RPMI7951 (cell line): ENCODE measurements at regions not wholly inside any gene's neighbourhood (a gene's known extent, or its start where the extent isn't known, plus 50 kb on each side); places are given as distances from the start of the nearest gene placed in this dataset.

Experiments used
- DNase-seq: peaks from one replicate; pipeline ENCODE4 v3.0.0-alpha.2; 2012; ENCODE audit warnings: low read depth

- DNase-seq: no peak
These were observed 142.3 kb upstream of the NT5C1B start for GRCh38 chr2:18731666-18732065.

GRCh38 chr2:18724371-18725145 is 135.2 kb upstream of the NT5C1B start:
- DNase-seq: peak; percentile 30

- no peak for DNase-seq
These were observed 133.8 kb upstream of the NT5C1B start for GRCh38 chr2:18723219-18723618.

GRCh38 chr2:18722101-18722500 is 132.7 kb upstream of the NT5C1B start:
- no peak for DNase-seq

GRCh38 chr2:18721038-18721922 is 131.9 kb upstream of the NT5C1B start:
- DNase-seq: peak; percentile 48

GRCh38 chr2:18719978-18720775 is 130.8 kb upstream of the NT5C1B start:
- peak; percentile 97 for DNase-seq

- DNase-seq: no peak
These were observed 118.9 kb upstream of the NT5C1B start for GRCh38 chr2:18708203-18708715.

GRCh38 chr2:18706001-18706400 is 116.6 kb upstream of the NT5C1B start:
- DNase-seq: no peak

GRCh38 chr2:18704276-18704675 is 114.9 kb upstream of the NT5C1B start:
- no peak for DNase-seq

GRCh38 chr2:18703555-18703954 is 114.2 kb upstream of the NT5C1B start:
- no peak for DNase-seq

- peak; percentile 69 for DNase-seq
These were observed 112.6 kb upstream of the NT5C1B start for GRCh38 chr2:18701981-18702380.

GRCh38 chr2:18701546-18701945 is 112.2 kb upstream of the NT5C1B start:
- DNase-seq: no peak

GRCh38 chr2:18690342-18690741 is 101.0 kb upstream of the NT5C1B start:
- no peak for DNase-seq

- peak; percentile 26 for DNase-seq
These were observed 95.1 kb upstream of the NT5C1B start for GRCh38 chr2:18684206-18685038.

- no peak for DNase-seq
These were observed 93.3 kb upstream of the NT5C1B start for GRCh38 chr2:18682681-18683080.

GRCh38 chr2:18677280-18677679 is 87.9 kb upstream of the NT5C1B start:
- DNase-seq: no peak

- DNase-seq: no peak
These were observed 84.9 kb upstream of the NT5C1B start for GRCh38 chr2:18674309-18674708.

GRCh38 chr2:18671363-18671762 is 82.0 kb upstream of the NT5C1B start:
- DNase-seq: no peak

- DNase-seq: no peak
These were observed 78.9 kb upstream of the NT5C1B start for GRCh38 chr2:18668221-18668620.

GRCh38 chr2:18664421-18664820 is 75.1 kb upstream of the NT5C1B start:
- DNase-seq: no peak

- no peak for DNase-seq
These were observed 74.5 kb upstream of the NT5C1B start for GRCh38 chr2:18663861-18664260.
